ENCODE measurements at regions not wholly inside any gene's neighbourhood (a gene's known extent, or its start where the extent isn't known, plus 50 kb on each side); places are given as distances from the start of the nearest gene placed in this dataset.

GRCh38 chr7:82494420-82494819 is 50.8 kb upstream of the CACNA2D1 start:
- no peaks in the 10 kb centered on the region for H3K9me3 ChIP-seq
- no peak for DNase-seq
- no peak overlapping the region for H3K4me3 ChIP-seq (ENCODE audit: low read depth, low read length)
- H3K27me3 ChIP-seq = no peaks in the 10 kb centered on the region
- TF ChIP-seq, protein P1, sequence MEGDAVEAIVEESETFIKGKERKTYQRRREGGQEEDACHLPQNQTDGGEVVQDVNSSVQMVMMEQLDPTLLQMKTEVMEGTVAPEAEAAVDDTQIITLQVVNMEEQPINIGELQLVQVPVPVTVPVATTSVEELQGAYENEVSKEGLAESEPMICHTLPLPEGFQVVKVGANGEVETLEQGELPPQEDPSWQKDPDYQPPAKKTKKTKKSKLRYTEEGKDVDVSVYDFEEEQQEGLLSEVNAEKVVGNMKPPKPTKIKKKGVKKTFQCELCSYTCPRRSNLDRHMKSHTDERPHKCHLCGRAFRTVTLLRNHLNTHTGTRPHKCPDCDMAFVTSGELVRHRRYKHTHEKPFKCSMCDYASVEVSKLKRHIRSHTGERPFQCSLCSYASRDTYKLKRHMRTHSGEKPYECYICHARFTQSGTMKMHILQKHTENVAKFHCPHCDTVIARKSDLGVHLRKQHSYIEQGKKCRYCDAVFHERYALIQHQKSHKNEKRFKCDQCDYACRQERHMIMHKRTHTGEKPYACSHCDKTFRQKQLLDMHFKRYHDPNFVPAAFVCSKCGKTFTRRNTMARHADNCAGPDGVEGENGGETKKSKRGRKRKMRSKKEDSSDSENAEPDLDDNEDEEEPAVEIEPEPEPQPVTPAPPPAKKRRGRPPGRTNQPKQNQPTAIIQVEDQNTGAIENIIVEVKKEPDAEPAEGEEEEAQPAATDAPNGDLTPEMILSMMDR (IDR thresholded peaks at IDR 0.05; ENCODE audit: low read depth, low read length) = no peak
- H3K36me3 ChIP-seq = no peaks in the 10 kb centered on the region
- no peaks in the 10 kb centered on the region for H3K4me1 ChIP-seq
